ENCODE measurements at regions not wholly inside any gene's neighbourhood (a gene's known extent, or its start where the extent isn't known, plus 50 kb on each side); places are given as distances from the start of the nearest gene placed in this dataset.

GRCh38 chr1:234932511-234933430, 195.9 kb downstream of the TOMM20 start:
- CTCF ChIA-PET: no interaction called here

DNA sequence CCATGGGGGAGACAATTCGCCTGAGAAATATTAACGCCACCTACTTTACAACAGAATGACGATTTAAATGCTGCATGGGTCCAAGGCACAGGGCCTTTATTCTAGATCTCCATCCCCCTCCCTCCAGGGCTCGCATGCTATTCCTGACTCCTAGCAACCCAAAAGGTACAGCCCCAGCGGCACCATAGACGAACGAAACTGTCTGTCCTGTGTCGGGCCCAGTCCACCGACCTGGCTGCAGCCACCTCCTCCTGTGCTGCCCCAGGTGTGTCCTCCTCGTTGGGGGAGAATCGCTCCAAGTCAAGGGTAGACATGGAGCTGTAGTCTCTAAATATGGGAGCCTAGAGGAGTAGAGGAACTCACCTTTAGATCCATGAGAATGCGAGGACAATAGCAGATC, 196.5 kb downstream of the TOMM20 start:
- Mint-ChIP-seq H3K36me3 (no peaks in the 10 kb centered on the region), H3K4me3 (no peak overlapping the region), H3K4me1 (peaks cover 14 to 18% (median 14%) of the 10 kb centered on the region in 3 donors), H3K9me3 (peaks cover 0 to 2% (median 0%) of the 10 kb centered on the region in 5 donors), H3K27ac (no peak overlapping the region), H3K27me3 (no peaks in the 10 kb centered on the region)
- ChIA-PET CTCF (no interaction called here), POLR2A (no interaction called here)
- Histone ChIP-seq H3K27ac (ENCODE audit: low read depth, low read length) (no peak overlapping the region), H3K36me3 (ENCODE audit: insufficient read depth, low read length) (no peaks in the 10 kb centered on the region), H3K4me3 (ENCODE audit: low read length) (no peak overlapping the region), H3K27me3 (ENCODE audit: insufficient read depth, low read length, poor library complexity, severe bottlenecking) (no peaks in the 10 kb centered on the region), H3K9me3 (ENCODE audit: low read length) (no peaks in the 10 kb centered on the region), H3K4me1 (ENCODE audit: insufficient read depth, low read length) (peaks cover 26% of the 10 kb centered on the region)
- DNase-seq: no peak

More at GRCh38 chr1:234932511-234933430, 195.9 kb downstream of the TOMM20 start:
- Mint-ChIP-seq H3K36me3 (no peaks in the 10 kb centered on the region), H3K4me1 (peaks cover 7 to 11% (median 8%) of the 10 kb centered on the region in 3 donors), H3K9me3 (peaks cover 0 to 2% (median 0%) of the 10 kb centered on the region in 5 donors), H3K4me3 (no peak overlapping the region), H3K27me3 (no peaks in the 10 kb centered on the region), H3K27ac (peak overlapping the region in 2 of 8 donors; percentile 0 to 38)
- Histone ChIP-seq H3K4me3 (ENCODE audit: low read length) (no peak overlapping the region), H3K36me3 (ENCODE audit: insufficient read depth, low read length) (no peaks in the 10 kb centered on the region), H3K27ac (ENCODE audit: low read depth, low read length) (no peak overlapping the region), H3K9me3 (ENCODE audit: low read length) (no peaks in the 10 kb centered on the region), H3K4me1 (ENCODE audit: insufficient read depth, low read length) (peaks cover 19% of the 10 kb centered on the region), H3K27me3 (ENCODE audit: insufficient read depth, low read length, poor library complexity, severe bottlenecking) (no peaks in the 10 kb centered on the region)
- DNase-seq: no peak
- POLR2A ChIA-PET: no interaction called here

DNA sequence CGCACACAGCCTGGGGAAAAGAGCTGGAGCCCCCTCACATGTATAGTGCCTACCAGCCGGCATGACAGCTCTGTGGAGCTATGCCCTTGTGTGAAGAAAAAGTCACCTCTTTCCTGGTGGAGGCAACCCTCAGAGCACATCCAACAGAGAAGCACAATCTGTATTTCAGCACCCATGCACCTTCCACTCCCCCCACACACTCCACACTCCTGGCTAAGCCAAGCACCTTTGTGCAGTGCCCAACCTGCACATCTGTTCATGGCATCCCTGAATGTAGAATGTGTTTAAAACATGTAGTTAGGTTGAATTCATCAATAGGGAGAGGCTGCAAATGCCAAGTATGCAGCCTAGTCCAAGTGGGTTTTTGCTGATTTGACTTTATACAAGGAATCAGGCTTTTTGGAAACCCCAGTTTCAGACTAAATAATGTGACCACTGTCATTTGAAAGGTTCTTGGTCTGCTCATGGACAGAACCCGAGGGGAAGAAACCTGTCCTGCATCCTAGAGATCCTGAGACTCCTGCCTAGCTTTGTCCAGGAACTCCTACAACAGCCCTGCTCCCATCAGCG, 197.1 kb downstream of the TOMM20 start:
- Histone ChIP-seq H3K4me3 (ENCODE audit: low read length) (no peak overlapping the region), H3K9me3 (ENCODE audit: low read length) (no peaks in the 10 kb centered on the region), H3K27me3 (ENCODE audit: insufficient read depth, low read length, poor library complexity, severe bottlenecking) (no peaks in the 10 kb centered on the region), H3K27ac (ENCODE audit: low read depth, low read length) (no peak overlapping the region), H3K4me1 (ENCODE audit: insufficient read depth, low read length) (peaks cover 32% of the 10 kb centered on the region), H3K36me3 (ENCODE audit: insufficient read depth, low read length) (no peaks in the 10 kb centered on the region)
- H3K4me3 Mint-ChIP-seq: no peak overlapping the region
- ChIA-PET POLR2A (no interaction called here), CTCF (no interaction called here)
- peaks cover 20 to 24% (median 20%) of the 10 kb centered on the region in 3 donors for H3K4me1 Mint-ChIP-seq
- no peaks in the 10 kb centered on the region for H3K27me3 Mint-ChIP-seq
- no peaks in the 10 kb centered on the region for H3K36me3 Mint-ChIP-seq
- DNase-seq: no peak
- H3K9me3 Mint-ChIP-seq: peaks cover 0 to 2% (median 0%) of the 10 kb centered on the region in 5 donors
- no peak overlapping the region for H3K27ac Mint-ChIP-seq

DNA sequence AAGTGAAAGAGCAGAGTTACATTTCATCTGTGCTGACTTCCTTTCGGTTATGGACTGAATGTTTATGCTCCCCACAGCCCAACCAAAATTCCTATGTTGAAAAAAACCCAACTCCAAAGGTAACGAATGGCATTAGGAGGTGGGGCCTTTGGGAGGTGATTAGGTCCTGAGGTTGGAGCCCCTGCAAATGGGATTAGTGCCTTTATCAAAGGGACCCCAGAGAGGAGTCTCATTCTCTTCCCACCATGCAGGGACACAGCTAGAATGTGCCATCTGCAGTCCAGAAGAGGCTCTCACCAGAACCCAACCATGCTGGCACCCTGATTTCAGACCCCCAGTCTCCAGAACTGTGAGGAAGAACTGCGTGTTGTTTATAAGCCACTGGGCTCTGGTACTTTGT, 199.3 kb downstream of the TOMM20 start:
- H3K4me1 Mint-ChIP-seq: peaks cover 32 to 41% (median 38%) of the 10 kb centered on the region in 3 donors
- no peak overlapping the region for H3K27ac Mint-ChIP-seq
- no peak overlapping the region for H3K4me3 Mint-ChIP-seq

GRCh38 chr1:234928642-234929041, 200.0 kb downstream of the TOMM20 start:
- DNase-seq: no peak
- H3K4me3 Mint-ChIP-seq: no peak overlapping the region
- CTCF ChIA-PET: interaction anchor here (1.1 kb wide), 1 partner anchor 29 kb away, joined by 3 read pairs; no protein-coding TSS in a partner anchor
- no peaks in the 10 kb centered on the region for H3K27me3 Mint-ChIP-seq
- H3K36me3 Mint-ChIP-seq: no peaks in the 10 kb centered on the region
- Histone ChIP-seq H3K9me3 (ENCODE audit: low read length) (no peaks in the 10 kb centered on the region), H3K4me3 (ENCODE audit: low read length) (no peak overlapping the region), H3K27me3 (ENCODE audit: insufficient read depth, low read length, poor library complexity, severe bottlenecking) (no peaks in the 10 kb centered on the region), H3K4me1 (ENCODE audit: insufficient read depth, low read length) (peaks cover 41% of the 10 kb centered on the region), H3K36me3 (ENCODE audit: insufficient read depth, low read length) (no peaks in the 10 kb centered on the region), H3K27ac (ENCODE audit: low read depth, low read length) (no peak overlapping the region)
- peak overlapping the region in 3 of 8 donors; percentile 5 to 61 (median 32) for H3K27ac Mint-ChIP-seq
- peaks cover 35 to 47% (median 38%) of the 10 kb centered on the region in 3 donors for H3K4me1 Mint-ChIP-seq
- H3K9me3 Mint-ChIP-seq: peaks cover 0 to 2% (median 0%) of the 10 kb centered on the region in 5 donors
- POLR2A ChIA-PET: interaction anchor here (0.6 kb wide), 1 partner anchor 317 kb away, joined by 4 read pairs; no protein-coding TSS in a partner anchor

More for the DNA sequence above, 199.3 kb downstream of the TOMM20 start:
- POLR2A ChIA-PET: no interaction called here
- Mint-ChIP-seq H3K9me3 (peaks cover 0 to 2% (median 0%) of the 10 kb centered on the region in 5 donors), H3K36me3 (no peaks in the 10 kb centered on the region), H3K27me3 (no peaks in the 10 kb centered on the region)
- peaks cover 41% of the 10 kb centered on the region for H3K4me1 ChIP-seq (ENCODE audit: insufficient read depth, low read length)
- no peak overlapping the region for H3K27ac ChIP-seq (ENCODE audit: low read depth, low read length)
- no peak overlapping the region for H3K4me3 ChIP-seq (ENCODE audit: low read length)
- no peaks in the 10 kb centered on the region for H3K27me3 ChIP-seq (ENCODE audit: insufficient read depth, low read length, poor library complexity, severe bottlenecking)
- no peak for DNase-seq
- H3K9me3 ChIP-seq (ENCODE audit: low read length): no peaks in the 10 kb centered on the region
- CTCF ChIA-PET: no interaction called here
- H3K36me3 ChIP-seq (ENCODE audit: insufficient read depth, low read length): no peaks in the 10 kb centered on the region

DNA sequence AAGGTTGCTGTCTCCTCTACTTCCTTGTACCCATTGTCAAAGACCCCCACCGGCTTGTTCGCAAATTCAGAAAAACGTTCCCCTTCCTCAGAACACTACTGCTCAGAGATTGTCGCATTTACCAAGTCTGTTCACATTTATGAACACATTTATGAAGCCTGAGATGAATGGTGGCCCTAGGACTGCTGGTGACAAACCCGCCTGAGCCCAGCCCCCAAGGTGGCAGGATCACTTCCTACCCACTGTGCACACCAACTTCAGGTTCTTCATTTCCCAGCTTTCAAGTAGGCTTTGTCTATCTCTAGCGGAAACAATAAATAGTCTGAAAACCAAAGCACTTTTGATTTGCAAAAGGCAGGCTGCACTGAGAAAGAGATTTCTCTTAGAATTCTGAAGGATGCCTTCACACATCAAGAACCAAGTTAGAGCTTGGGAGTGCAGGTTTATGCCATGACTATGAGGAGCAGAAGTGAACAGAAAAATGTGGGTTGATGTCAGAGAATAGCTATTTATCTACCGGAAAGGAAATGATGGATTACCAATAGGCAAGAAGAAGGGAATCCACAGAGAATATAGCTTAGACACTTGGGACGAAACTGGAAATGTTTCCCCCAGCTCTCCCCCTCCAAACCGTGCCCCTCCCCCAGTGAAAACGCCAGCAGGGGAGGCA, 200.5 kb downstream of the TOMM20 start:
- H3K27ac Mint-ChIP-seq: peak overlapping the region in 7 of 8 donors; percentile 5 to 94 (median 84)
- Histone ChIP-seq H3K4me1 (ENCODE audit: insufficient read depth, low read length) (peaks cover 41% of the 10 kb centered on the region), H3K27ac (ENCODE audit: low read depth, low read length) (no peak overlapping the region), H3K36me3 (ENCODE audit: insufficient read depth, low read length) (no peaks in the 10 kb centered on the region), H3K9me3 (ENCODE audit: low read length) (no peaks in the 10 kb centered on the region), H3K4me3 (ENCODE audit: low read length) (no peak overlapping the region), H3K27me3 (ENCODE audit: insufficient read depth, low read length, poor library complexity, severe bottlenecking) (no peaks in the 10 kb centered on the region)
- ChIA-PET CTCF (interaction anchor here (1.1 kb wide), 1 partner anchor 30 kb away, joined by 3 read pairs; no protein-coding TSS in a partner anchor), POLR2A (interaction anchor here (0.6 kb wide), 1 partner anchor 317 kb away, joined by 4 read pairs; no protein-coding TSS in a partner anchor)
- peaks cover 35 to 47% (median 38%) of the 10 kb centered on the region in 3 donors for H3K4me1 Mint-ChIP-seq
- no peaks in the 10 kb centered on the region for H3K36me3 Mint-ChIP-seq
- H3K9me3 Mint-ChIP-seq: peaks cover 0 to 2% (median 0%) of the 10 kb centered on the region in 5 donors
- H3K4me3 Mint-ChIP-seq: peak overlapping the region; percentile 32 to 88 (median 70)
- H3K27me3 Mint-ChIP-seq: no peaks in the 10 kb centered on the region
- DNase-seq: peak in 1 of 5 donors; percentile 26

GRCh38 chr1:234927312-234927970, 201.2 kb downstream of the TOMM20 start:
- peak overlapping the region; percentile 32 to 88 (median 83) for H3K4me3 Mint-ChIP-seq
- Histone ChIP-seq H3K36me3 (ENCODE audit: insufficient read depth, low read length) (no peaks in the 10 kb centered on the region), H3K4me3 (ENCODE audit: low read length) (peak overlapping the region; percentile 15), H3K27ac (ENCODE audit: low read depth, low read length) (no peak overlapping the region), H3K9me3 (ENCODE audit: low read length) (no peaks in the 10 kb centered on the region), H3K4me1 (ENCODE audit: insufficient read depth, low read length) (peaks cover 41% of the 10 kb centered on the region), H3K27me3 (ENCODE audit: insufficient read depth, low read length, poor library complexity, severe bottlenecking) (no peaks in the 10 kb centered on the region)
- no peaks in the 10 kb centered on the region for H3K27me3 Mint-ChIP-seq
- ChIA-PET POLR2A (interaction anchor here (0.5 to 1.5 kb wide), 3 partner anchors 16 to 105 kb away, joined by 3 to 7 read pairs (median 5); no protein-coding TSS in a partner anchor), CTCF (interaction anchor here (0.8 kb wide), 1 partner anchor 327 kb away, joined by 3 read pairs; no protein-coding TSS in a partner anchor)
- no peak for DNase-seq
- H3K4me1 Mint-ChIP-seq: peaks cover 35 to 47% (median 38%) of the 10 kb centered on the region in 3 donors
- H3K27ac Mint-ChIP-seq: peak overlapping the region; percentile 61 to 94 (median 92)
- H3K36me3 Mint-ChIP-seq: no peaks in the 10 kb centered on the region
- peaks cover 0 to 2% (median 0%) of the 10 kb centered on the region in 5 donors for H3K9me3 Mint-ChIP-seq

Measured in CD8-positive, alpha-beta memory T cell (primary cell).